Central memory CD8-positive, alpha-beta T cell (primary cell): ENCODE measurements at regions not wholly inside any gene's neighbourhood (a gene's known extent, or its start where the extent isn't known, plus 50 kb on each side); places are given as distances from the start of the nearest gene placed in this dataset.
"Not testable (repeated sequence)": the region's sequence is repeated elsewhere in the genome, so short reads cannot be mapped to it uniquely, and the experiment has no call there.

Experiments
- ATAC-seq: fragments of 150-1000 bp; cut with Tn5 transposase; replicated peaks from 2 replicates; pipeline ENCODE4 v1.10.0; 2022; ENCODE audit warnings: mild to moderate bottlenecking, moderate FRiP score, moderate number of reproducible peaks; ENCODE audit not compliant: poor library complexity, severe bottlenecking; ENCODE audit errors: extremely low read depth
- DNase-seq, 2 donors: peaks; one replicate each; pipeline ENCODE4 v3.0.0; 2021; ENCODE audit warnings: low spot score in 2 of 2
- H3K27ac Mint-ChIP-seq: one replicate; pipeline ENCODE4 v1.8.0; 2022; ENCODE audit warnings: low read depth, mild to moderate bottlenecking, moderate library complexity, mixed read lengths
- H3K27me3 Mint-ChIP-seq: one replicate; pipeline ENCODE4 v1.8.0; 2022; ENCODE audit warnings: mixed read lengths
- H3K36me3 Mint-ChIP-seq: one replicate; pipeline ENCODE4 v1.8.0; 2022; ENCODE audit warnings: mild to moderate bottlenecking, moderate library complexity, mixed read lengths; ENCODE audit not compliant: insufficient read depth
- H3K4me1 Mint-ChIP-seq: one replicate; pipeline ENCODE4 v1.8.0; 2022; ENCODE audit warnings: mixed read lengths
- H3K4me3 Mint-ChIP-seq: one replicate; pipeline ENCODE4 v1.8.0; 2022; ENCODE audit warnings: mild to moderate bottlenecking, moderate library complexity, mixed read lengths
- H3K9me3 Mint-ChIP-seq: one replicate; pipeline ENCODE4 v1.8.0; 2022; ENCODE audit warnings: mixed read lengths

DNA sequence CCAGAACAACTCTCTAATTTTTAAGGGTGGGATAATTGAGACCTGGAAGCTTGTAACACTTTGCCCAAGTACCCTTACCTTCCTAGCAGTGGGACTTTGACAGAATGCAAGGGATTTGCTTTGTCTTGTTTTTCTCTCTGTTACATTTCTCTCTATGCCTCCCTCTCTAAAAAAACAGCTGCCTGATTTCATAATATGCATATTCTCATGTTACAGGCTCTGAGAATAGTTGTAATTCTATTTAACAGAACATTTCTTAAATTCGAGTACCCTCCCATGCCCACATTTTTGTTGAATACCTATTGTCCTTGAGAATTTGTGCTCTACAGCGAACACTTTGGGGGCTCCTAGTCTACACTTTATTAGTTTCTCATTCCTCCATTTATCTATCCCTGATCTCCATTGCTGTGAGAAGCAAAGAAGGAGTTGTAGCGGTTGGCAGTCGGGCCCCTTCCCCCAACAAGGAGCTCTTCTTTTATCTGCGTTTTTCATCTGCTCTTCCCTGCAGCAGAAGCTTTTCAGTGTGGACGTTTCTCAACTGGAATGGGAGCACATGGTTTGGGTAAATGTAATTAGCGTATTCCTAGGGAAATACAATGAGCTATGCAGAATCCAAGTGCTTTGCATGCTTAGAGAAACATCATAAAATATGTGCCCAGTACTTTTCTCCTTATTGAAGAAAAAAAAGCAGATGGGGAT lies 117.7 kb upstream of the CCDC90B start:
- no peaks in the 10 kb centered on the region for H3K36me3 Mint-ChIP-seq
- no peaks in the 10 kb centered on the region for H3K9me3 Mint-ChIP-seq
- DNase-seq (no peak), ATAC-seq (no peak)
- H3K4me1 Mint-ChIP-seq, result no peaks in the 10 kb centered on the region
- H3K4me3 Mint-ChIP-seq, result no peak overlapping the region
- peaks cover 9% of the 10 kb centered on the region for H3K27me3 Mint-ChIP-seq
- H3K27ac Mint-ChIP-seq, result no peak overlapping the region

GRCh38 chr11:83401506-83402225 lies 115.5 kb upstream of the CCDC90B start:
- H3K4me3 Mint-ChIP-seq, result no peak overlapping the region
- no peaks in the 10 kb centered on the region for H3K4me1 Mint-ChIP-seq
- no peaks in the 10 kb centered on the region for H3K27me3 Mint-ChIP-seq
- no peaks in the 10 kb centered on the region for H3K36me3 Mint-ChIP-seq
- no peak for DNase-seq
- ATAC-seq, result no peak
- no peaks in the 10 kb centered on the region for H3K9me3 Mint-ChIP-seq
- H3K27ac Mint-ChIP-seq, result no peak overlapping the region

GRCh38 chr11:83394331-83394730 lies 108.2 kb upstream of the CCDC90B start:
- Mint-ChIP-seq H3K27ac (no peak overlapping the region), H3K9me3 (peaks cover 11% of the 10 kb centered on the region), H3K36me3 (no peaks in the 10 kb centered on the region), H3K4me1 (no peaks in the 10 kb centered on the region), H3K27me3 (no peaks in the 10 kb centered on the region), H3K4me3 (no peak overlapping the region)
- ATAC-seq (no peak), DNase-seq (no peak)

DNA sequence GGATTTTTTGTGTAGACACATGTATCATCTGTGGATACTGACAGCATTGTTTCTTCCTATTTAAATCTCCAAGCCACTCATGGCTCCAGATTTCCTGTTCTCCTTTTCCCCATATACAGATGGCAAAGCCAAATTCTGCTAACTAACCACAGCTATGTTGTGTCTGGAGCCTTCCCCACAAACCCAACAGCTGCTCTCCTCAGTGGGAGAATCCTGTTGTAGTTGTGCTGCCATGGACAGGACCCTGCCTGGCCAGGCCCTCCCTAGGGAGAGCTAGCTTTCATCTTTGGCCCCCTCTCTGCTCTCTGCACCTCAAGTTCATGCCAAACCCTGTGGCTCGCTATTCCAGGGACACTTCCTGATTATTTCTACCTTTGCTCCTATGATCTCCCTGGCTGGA lies 106.4 kb upstream of the CCDC90B start:
- DNase-seq (no peak), ATAC-seq (no peak)
- Mint-ChIP-seq H3K36me3 (no peaks in the 10 kb centered on the region), H3K27ac (no peak overlapping the region), H3K4me3 (no peak overlapping the region), H3K27me3 (no peaks in the 10 kb centered on the region), H3K9me3 (peaks cover 12% of the 10 kb centered on the region), H3K4me1 (no peaks in the 10 kb centered on the region)

DNA sequence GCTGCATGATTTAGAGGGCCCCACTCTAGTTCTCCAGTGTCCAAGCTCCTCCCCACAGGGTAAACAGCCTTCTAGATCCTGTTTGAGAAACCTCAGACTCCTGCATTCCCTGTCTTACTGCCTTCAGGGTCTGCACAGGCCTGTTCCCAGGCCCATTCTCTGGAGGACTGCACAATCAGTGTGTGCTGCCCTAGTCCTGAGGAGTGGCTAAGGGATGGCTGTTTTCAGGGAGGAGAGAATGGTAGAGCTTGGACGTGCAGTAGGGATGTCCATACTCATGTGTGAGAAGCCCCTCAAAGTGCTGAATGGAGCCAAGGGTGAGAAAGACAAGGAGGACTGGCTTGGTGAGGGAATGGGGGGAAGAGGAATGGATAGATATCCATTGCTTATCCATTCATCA lies 103.8 kb upstream of the CCDC90B start:
- Mint-ChIP-seq H3K9me3 (peaks cover 33% of the 10 kb centered on the region), H3K27ac (no peak overlapping the region), H3K36me3 (no peaks in the 10 kb centered on the region), H3K4me1 (no peaks in the 10 kb centered on the region), H3K27me3 (no peaks in the 10 kb centered on the region), H3K4me3 (no peak overlapping the region)
- DNase-seq, result no peak
- ATAC-seq, result no peak

DNA sequence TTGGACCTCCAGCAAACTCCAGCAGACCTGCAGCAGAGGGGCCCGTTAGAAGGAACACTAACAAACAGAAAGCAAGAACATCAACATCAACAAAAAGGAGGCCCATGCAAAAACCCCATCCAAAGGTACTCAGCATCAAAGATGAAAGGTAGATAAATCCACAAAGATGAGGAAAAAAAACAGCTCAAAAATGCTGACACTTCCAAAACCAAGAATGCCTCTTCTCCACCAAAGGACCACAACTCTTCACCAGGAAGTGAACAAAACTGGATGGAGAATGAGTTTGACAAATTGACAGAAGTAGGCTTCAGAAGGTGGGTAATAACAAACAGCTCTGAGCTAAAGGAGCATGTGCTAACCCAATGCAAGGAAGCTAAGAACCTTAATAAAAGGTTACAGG lies 97.7 kb upstream of the CCDC90B start:
- not testable (repeated sequence) for H3K27ac Mint-ChIP-seq, H3K4me3 Mint-ChIP-seq, DNase-seq, H3K27me3 Mint-ChIP-seq, H3K4me1 Mint-ChIP-seq, H3K36me3 Mint-ChIP-seq, ATAC-seq
- peaks cover 33% of the 10 kb centered on the region for H3K9me3 Mint-ChIP-seq

- no peak overlapping the region for H3K4me3 Mint-ChIP-seq
- H3K36me3 Mint-ChIP-seq, result no peaks in the 10 kb centered on the region
- ATAC-seq, result no peak
- peaks cover under 1% of the 10 kb centered on the region for H3K9me3 Mint-ChIP-seq
- no peak overlapping the region for H3K27ac Mint-ChIP-seq
- DNase-seq, result no peak
- H3K27me3 Mint-ChIP-seq, result peaks cover 31% of the 10 kb centered on the region
- H3K4me1 Mint-ChIP-seq, result no peaks in the 10 kb centered on the region
Measured at GRCh38 chr11:83374311-83374710, 88.1 kb upstream of the CCDC90B start.

DNA sequence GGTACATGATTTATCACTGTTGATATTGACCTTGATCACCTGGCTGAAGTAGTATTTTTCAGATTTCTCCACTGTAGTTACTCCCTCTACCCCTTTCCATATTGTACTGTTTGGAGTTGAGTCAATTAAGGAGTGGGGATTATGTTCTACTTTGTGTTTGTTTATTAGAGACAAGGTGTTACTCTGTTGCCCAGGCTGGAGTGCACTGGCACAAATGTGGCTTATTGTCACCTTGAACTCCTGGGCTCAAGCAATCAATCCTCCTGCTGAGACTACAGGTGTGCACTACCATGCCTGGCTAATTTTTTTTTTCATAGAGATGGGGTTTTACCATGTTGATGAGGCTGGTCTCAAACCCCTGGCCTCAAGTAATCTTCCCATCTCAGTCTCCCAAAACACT lies 85.3 kb upstream of the CCDC90B start:
- Mint-ChIP-seq H3K4me3 (no peak overlapping the region), H3K4me1 (no peaks in the 10 kb centered on the region), H3K27me3 (peaks cover 22% of the 10 kb centered on the region), H3K9me3 (peaks cover 18% of the 10 kb centered on the region), H3K27ac (no peak overlapping the region), H3K36me3 (no peaks in the 10 kb centered on the region)
- ATAC-seq (no peak), DNase-seq (no peak)

DNA sequence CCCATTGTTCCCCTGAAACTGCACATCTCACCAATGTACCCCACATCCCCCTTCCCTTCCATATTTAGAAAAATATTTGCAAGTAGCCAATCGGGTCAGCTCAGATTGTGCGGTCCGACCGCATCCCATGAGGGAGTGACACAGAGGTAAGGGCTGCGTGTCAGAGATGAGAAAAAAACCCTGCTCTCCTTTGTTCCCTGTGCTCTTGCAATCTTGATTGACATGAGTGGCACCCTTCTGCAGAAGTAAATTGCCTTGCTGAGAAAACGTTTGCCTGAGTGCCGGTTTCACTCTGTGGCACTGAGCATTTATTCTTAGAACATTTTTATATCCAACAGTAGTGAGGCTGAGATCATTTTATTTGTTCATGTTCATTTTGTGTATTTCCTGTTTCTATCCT lies 81.6 kb upstream of the CCDC90B start:
- no peak for ATAC-seq
- H3K4me1 Mint-ChIP-seq, result no peaks in the 10 kb centered on the region
- no peak overlapping the region for H3K4me3 Mint-ChIP-seq
- no peaks in the 10 kb centered on the region for H3K36me3 Mint-ChIP-seq
- no peak overlapping the region for H3K27ac Mint-ChIP-seq
- no peaks in the 10 kb centered on the region for H3K27me3 Mint-ChIP-seq
- H3K9me3 Mint-ChIP-seq, result peaks cover 18% of the 10 kb centered on the region
- DNase-seq, result no peak

- H3K9me3 Mint-ChIP-seq, result peaks cover 18% of the 10 kb centered on the region
Measured at GRCh38 chr11:83364500-83365045, 78.4 kb upstream of the CCDC90B start.

DNA sequence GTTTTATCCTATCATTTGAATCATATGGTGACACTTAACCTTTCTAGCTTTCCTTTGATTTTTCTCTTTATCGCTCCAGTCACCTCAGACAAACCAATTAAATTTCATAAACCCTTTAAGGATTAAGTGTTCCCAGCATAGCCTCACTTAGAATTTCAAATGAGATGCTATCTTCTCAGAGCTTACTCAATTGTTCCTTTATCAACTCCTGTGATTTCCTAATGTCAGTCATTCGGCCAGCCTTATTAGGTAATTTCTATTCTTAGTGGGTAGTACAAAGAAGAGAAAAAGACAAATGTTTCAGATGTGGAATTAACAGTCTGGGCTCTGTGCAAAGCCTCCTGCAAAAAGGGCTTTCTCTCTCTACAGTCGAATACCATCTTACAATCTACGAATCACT lies 77.1 kb upstream of the CCDC90B start:
- Mint-ChIP-seq H3K27me3 (no peaks in the 10 kb centered on the region), H3K27ac (no peak overlapping the region), H3K4me3 (no peak overlapping the region), H3K36me3 (no peaks in the 10 kb centered on the region), H3K4me1 (no peaks in the 10 kb centered on the region), H3K9me3 (peaks cover 12% of the 10 kb centered on the region)
- ATAC-seq (no peak), DNase-seq (no peak)

More at GRCh38 chr11:83364500-83365045, 78.4 kb upstream of the CCDC90B start:
- no peak overlapping the region for H3K4me3 Mint-ChIP-seq
- DNase-seq (no peak), ATAC-seq (no peak)
- no peaks in the 10 kb centered on the region for H3K36me3 Mint-ChIP-seq
- H3K27me3 Mint-ChIP-seq, result no peaks in the 10 kb centered on the region
- H3K4me1 Mint-ChIP-seq, result no peaks in the 10 kb centered on the region
- no peak overlapping the region for H3K27ac Mint-ChIP-seq

GRCh38 chr11:83361831-83362230 lies 75.7 kb upstream of the CCDC90B start:
- Mint-ChIP-seq H3K4me3 (no peak overlapping the region), H3K27me3 (no peaks in the 10 kb centered on the region), H3K4me1 (no peaks in the 10 kb centered on the region), H3K36me3 (no peaks in the 10 kb centered on the region), H3K27ac (no peak overlapping the region), H3K9me3 (no peaks in the 10 kb centered on the region)
- ATAC-seq (no peak), DNase-seq (no peak)

- Mint-ChIP-seq H3K4me1 (no peaks in the 10 kb centered on the region), H3K4me3 (no peak overlapping the region), H3K9me3 (peaks cover 5% of the 10 kb centered on the region), H3K27me3 (peaks cover 8% of the 10 kb centered on the region), H3K36me3 (no peaks in the 10 kb centered on the region), H3K27ac (no peak overlapping the region)
- DNase-seq, result no peak
- ATAC-seq, result no peak
Measured at GRCh38 chr11:83355391-83355790, 69.2 kb upstream of the CCDC90B start.
